GM18511 (cell line): ENCODE measurements at regions not wholly inside any gene's neighbourhood (a gene's known extent, or its start where the extent isn't known, plus 50 kb on each side); places are given as distances from the start of the nearest gene placed in this dataset.

Experiments used
- ATAC-seq: cut with Tn5 transposase; IDR thresholded peaks from one replicate; pipeline ENCODE4 v1.9.1; 2021; ENCODE audit warnings: mild to moderate bottlenecking, moderate library complexity; ENCODE audit not compliant: unreplicated experiment

DNA sequence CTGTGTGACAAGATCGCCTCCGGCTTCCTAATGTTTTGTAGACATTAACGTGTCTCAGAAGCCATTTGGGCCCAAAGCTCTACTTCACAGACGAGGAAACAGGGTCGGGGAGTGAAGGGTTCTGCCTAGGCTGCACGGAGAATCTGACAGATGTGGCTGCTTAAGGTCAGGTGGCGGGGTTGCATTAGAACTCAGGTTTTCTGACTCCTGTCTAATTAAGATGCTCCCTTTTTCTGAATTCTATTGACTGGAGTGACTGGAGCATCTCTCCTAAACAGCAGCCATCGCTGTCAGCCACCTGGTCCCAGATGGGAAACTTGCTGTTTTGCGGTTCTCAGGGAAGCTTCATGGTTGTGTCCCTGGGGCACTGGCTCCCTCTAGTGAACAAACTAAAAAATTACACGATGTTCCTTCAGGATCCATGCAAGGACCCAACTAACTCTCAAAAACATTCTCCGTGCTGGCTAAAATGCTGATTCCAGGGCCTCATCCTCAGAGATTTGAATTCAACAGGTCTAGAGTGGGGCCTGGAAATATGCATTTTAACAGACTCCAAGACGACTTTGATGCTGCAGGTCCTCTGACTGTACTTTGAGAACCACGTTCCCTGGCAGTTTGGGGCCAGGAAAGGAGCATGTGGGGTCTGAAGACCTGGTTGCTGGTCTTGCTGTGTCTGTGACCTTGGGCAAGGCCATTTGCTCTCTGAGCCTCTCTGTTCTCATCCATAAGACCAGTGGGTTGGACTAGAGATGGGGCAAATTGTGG lies 117.4 kb downstream of the IRF8 start:
- no peak for ATAC-seq

DNA sequence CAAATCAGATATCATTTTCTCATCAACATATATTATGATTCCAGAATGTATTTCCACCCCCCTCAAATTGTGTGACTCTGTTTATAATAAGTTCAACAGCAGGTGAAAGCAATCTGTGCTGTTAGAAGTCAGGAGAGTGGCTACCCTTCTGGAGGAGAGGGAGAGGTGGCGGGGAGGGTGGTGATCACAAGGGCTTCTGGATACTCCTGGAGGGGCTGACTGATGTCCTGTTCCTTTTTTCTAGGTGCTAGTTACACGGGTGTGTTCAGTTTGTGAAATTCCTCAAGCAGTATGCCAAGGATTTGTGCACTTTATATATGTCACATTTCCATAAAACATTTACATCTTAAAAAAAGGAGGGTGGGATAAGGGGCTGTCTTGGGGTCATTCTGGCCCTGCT lies 119.1 kb downstream of the IRF8 start:
- ATAC-seq, result no peak

DNA sequence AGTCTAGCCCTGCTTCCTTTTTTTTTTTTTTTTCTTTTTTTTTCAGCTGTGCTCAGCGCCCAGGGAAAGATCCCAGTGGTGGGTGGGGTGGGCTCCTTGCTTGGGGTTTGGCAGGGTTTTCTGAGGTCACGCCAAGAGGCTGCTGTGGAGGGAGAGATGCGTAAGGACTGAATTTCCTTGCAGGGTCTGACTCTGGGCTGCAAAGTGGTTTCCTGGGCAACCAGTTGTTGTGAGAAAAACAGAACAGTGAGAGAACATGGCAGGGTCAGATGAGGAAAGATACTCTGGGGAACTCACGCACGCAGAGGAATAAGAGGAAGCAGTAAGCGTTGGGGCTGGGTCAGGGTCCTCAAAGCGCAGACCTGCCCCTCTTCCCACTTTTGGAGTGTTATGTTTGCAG lies 119.5 kb downstream of the IRF8 start:
- no peak for ATAC-seq

DNA sequence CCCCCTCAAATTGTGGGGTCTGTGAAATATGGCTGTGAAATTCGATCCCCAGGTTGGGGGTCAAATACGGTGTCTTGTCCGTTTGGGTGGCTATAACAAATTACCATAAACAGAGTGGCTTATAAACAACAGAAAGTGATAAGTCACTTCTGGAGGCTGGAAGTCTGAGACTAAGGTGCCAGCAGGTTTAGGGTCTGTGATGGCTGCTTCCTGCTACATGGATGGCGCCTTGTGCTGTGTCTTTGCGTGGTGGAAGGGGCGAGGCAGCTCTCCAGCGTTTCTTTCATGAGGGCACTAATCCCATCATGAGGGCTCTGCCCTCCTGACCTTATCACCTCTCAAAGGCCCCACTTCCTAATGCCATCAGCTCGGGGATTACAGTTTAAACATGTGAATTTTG lies 120.0 kb downstream of the IRF8 start:
- ATAC-seq, result no peak

DNA sequence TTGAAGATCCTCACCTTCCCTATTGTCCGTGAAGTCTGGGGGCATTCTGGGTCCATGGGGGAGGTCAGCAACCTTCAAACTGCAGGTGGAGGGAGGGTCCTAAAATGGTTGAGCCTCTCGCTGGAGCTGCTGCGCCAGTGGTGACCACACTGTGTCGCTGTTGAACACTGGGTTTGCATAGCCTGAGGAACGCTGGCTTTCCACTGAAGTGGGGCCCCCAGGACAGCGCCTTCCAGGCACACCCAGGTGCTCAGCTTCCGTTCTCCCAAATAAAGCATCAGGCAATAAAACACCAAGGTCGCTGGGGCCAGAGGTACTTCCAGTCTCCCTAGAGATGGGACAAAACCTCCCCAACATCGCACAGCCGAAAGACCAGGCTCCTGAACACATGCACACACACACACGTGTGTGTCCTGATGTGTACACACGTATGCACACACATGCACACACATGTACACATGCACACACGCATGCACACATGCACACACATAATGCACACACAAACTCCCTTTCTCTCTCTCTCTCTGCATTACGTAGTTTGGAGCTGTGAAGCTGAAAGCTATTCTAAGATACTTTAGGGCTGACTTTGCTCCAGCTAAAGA lies 120.6 kb downstream of the IRF8 start:
- ATAC-seq, result no peak

DNA sequence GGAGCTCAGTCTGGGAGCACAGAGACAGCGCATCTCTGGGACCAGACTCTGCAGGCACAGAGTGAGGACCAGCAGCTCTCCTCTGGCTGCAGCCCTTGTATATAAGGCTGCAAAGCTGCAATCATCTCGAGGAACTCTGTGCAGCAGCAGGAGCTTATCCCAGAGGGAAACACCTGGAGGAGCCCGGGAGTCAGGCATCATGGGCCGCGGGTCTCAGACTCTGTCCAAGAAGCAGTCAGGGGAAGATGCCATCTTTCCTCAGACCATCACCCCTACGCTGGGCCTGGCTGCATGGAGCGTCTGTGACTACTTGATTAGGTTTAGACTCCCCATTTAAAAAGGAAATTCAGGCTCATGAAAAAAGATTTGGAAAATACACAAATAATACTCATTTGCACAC lies 122.0 kb downstream of the IRF8 start:
- ATAC-seq, result no peak

DNA sequence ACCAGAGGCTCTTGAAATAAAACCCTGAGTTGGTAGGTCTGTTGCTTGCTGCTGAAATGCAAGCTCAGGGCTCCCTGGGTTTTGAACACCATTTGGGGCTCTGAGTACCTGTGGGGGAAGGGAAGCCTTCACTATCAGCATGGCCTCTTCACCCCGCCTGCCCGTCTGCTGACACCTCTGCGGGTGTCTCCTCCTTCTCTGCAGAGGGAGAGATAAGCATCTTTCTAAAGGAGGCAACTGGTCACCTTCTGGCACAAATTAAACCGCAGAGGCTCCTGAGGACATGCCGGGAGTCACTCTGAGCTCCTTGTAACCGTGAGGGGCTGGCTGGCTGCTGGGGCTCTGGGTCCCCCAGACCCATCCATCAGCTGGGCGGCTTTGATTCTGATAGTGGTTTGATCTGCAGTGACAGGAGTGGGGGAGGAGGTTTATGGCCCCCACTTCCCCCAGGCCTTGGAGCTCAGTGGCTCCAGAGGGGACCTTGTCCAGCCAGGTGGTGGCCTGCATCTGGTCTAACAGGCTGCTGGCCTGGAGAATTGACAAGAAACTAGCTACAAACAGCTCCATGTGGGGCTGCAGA lies 123.5 kb downstream of the IRF8 start:
- no peak for ATAC-seq

DNA sequence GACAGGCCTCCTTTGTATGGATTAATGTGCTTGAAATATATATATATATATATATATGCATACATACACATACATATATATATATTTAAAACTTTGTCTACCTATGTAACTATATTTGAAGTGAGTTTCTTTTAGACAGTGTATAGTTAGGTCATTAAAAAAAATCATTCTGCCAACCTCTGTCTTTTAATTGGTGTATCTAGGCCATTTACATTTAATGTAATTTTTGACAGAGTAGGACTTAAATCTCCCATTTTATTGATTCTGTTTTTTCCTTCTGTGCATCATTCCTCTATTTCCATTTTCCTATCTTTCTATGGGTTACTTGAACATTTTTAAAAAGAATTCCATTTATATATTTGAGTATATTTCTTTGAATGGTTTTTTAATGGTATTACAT lies 125.2 kb downstream of the IRF8 start:
- no peak for ATAC-seq

DNA sequence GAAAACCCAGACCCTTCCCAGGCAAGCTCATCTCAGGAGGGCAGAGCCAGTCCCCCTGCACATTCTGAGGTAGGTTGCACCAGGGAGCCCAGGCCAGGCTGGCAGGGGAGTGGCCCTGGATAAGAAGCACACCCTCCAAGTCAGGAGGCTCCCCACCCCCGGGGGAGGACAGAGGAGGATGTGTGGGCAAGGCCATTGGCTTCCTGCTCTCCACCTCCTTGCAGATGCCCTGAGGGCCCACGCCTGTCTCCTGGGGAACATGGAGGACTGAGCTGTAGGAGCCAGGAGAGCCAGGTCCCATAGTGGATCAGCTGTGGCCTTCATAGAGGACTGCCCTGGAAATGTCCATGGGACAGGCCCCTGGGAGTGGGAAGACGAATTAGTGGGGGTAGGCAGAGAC lies 126.7 kb downstream of the IRF8 start:
- no peak for ATAC-seq

DNA sequence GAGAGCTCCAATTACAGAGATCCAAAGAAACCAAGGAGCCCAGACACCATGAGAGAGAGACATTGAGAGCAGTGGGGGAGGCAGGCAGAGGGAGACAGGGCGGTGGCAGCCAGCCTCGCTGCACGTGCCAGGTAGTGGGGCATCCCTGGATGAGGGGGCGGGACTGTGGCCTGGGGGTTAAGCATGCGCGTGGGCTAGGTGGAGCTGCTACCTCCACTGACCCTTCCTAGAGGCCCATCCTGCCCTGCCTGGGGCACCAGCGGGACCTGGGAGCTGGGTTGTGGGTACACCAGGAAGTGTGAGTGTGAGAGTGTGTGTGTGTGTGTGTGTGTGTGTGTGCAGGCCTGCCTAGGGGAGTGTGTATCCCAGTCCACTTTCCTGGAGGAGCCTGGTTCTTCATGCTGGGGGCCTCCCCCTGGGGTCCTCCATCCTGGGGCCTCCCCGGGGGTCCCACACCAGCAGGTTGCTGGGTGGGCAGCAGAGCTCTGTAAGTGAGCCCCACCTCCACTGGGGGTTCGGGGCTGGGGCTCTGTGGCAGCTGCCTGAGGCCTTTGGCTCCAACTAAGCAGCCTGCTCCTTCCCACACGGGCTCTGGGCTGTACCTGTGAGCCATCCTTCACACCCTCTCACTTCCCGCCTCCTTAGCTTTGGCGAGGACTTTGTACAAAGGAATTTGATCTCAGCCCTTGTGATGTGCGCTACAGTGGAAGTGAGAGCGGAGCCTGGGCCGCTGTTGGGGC lies 127.4 kb downstream of the IRF8 start:
- ATAC-seq, result no peak

DNA sequence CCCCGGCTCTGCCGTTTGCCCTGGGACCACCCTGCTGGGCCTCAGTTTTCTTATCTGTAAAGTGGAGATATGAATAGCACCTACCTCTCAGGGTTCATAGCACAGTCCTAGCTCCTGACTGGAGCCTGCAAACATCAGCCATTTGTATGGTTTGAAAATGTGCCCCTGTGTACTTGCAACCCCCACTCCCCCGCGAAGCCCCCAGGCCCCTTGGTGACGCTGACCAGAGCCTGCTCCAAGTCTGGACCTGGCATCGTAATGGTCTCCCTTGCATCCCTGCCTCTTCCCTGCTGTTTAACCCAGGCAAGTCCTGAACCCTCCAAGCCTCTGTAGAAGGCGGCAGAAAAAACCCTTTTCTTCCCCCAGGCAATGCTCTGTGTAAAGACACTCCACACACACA lies 128.0 kb downstream of the IRF8 start:
- ATAC-seq, result no peak

DNA sequence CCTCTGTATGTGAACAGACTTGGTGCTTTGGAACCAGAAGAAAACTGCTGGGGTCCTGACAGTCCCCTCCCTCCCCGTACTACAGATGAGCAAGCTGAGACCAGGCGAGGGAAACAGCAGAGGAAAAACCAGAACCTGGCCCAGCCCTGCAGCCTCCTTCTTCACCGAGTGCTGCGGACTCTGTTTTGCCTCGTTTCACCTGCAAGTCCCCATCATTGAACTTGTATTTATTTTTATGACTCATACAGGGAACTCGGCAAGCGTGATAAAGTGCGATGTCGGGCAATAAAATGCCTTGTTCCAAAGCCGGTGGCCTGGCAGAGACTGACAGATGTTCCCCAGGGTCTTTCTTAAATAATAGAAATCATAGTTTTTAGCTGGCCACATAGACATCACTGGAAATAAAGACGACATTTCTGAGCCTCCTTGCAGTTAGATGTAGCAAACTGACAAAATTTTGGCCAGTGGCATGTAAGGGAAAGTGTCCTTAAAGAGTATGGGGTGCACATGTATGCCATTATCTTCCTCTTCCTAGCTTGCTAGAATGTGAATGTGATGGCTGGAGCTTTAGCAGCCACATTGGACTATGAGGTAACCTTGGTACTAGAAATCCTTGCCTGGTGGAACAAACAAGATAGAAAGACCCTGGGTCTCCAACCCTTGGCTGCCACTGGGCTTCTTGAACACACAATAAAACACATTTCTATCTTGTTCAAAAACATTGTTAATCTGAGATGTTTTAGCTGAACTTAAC lies 128.6 kb downstream of the IRF8 start:
- no peak for ATAC-seq

DNA sequence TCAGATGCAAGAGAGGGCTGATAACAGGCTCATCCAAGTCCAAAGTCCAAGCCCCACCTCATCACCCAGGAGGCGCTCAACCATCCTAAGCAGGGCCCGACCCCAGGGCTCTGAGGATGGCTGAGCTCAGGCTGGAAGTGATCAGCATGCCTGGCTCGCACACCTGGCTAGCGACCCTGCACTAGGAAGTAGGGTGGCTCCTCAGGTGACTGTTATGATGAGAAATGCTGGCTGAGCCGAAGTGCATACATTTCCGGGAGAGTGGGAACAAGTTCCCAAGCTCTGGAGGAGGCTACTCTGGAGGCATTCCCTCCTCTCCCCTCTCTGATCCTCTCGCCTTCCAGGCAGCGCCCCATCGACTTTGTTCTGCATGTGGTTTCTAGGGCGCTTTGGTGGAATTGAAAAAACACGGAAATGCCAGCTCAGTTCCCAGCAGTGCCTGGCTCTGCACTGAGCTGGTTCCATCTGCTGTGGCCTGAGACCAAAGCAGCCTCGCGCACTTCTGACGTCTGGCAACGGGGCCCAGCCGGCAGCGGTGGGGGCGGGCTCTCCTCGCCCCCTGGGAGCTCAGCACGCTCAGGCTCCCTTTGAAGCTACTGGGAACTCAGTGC lies 130.3 kb downstream of the IRF8 start:
- no peak for ATAC-seq

DNA sequence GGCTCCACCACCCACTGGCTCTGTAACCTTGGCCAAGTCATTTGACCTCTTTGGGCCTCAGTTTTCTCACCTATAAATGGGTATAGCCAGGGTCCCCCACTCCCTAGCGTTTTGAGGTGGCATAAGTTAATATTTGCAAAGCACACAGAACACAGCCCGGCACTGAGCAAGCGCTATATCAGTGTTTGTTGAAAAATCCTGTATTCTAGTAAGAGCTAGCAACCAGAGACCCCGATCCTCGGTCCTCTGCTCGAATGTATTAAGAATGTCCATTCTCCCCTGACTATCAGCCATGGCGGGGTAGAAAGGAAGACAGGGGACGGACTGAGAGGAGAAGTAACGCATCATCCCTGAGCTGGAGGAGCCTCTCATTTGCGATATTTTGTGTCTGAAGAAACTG lies 131.2 kb downstream of the IRF8 start:
- ATAC-seq, result no peak

DNA sequence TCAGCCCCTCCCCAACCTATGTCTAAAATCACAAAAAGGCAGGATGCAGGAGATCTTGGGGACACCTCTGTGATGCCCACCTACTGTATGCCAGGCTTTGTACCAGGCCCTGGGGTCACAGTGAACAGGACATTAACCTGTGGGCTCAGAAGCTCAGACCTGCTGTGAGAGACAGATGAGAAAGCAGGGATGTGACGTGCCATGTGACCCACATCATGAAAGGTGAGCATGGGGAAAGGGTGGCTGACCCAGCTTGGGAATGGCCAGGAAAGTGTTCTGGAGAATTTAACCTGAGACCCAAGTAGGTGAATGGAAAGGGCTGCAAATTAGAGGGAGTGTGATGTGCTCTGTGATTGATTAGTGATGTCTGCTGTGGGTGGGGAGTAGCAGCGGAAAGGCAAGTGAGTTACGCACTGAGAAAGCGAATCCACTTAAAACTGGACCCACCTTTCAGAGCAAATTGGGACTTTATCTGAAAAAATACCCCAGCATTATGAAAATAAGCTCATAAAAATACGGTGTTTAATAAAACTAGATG lies 132.2 kb downstream of the IRF8 start:
- ATAC-seq, result no peak

DNA sequence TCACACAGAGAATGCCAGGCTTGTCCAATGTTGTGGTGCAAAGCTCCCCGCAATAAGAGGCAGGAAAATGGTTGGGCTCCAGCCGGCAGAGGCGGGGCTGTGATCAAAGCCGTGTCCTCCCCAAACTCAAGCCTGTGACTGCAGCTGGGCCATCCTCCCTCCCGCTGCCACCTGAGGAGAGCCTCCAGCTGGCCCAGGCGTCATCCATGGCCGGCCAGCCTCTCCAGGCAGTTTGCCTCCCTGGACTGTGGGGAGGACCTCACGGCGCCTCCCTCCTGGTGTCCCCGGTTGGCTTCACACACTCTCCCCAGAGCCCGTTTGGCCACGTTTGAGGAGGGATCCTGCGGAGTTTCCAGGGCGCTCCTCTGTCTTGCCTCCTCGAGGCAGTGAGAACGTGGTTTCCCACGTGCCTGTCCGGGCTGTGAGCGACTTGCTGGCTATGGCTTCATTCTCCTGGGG lies 134.1 kb downstream of the IRF8 start:
- ATAC-seq, result no peak

DNA sequence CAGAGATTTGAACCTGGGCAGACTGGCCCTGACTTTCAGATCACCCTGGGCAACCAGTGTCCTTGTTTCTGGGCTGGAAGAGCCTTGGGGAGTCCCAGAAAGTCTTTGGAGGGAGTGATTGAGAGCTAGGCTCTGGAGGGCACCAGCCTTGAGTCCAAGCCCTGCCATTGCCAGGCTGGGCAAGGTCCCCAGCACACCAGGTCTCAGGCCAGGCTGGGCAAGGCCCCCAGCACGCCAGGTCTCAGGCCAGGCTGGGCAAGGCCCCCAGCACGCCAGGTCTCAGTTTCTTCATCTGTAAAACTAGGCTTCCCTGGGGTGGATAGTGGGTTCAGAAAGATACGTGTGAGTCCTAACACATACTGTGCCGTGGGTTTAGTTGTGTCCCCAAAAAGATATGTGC lies 135.0 kb downstream of the IRF8 start:
- ATAC-seq, result no peak

DNA sequence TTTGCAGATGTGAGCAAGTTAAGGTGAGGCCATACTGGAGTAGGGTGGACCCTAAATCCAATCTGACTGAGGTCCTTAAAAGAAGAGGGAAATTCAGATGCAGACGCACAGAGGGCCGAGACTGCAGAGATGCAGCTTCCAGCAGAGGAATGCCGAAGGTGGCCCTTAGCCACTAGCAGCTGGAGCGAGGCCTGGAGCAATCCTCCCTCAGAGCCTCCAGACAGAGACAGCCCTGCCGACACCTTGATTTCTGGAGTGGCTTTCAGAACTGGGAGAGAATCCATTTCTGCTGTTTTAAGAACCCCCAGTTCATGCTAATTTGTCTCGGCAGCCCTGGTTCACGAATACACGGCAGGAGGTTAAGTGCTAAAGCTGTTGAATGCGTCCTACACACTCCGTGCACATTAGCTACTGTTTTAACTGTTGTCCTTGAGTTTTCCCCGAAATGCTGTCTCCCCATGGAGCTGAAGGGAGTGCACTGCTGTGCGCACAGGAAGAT lies 135.5 kb downstream of the IRF8 start:
- ATAC-seq, result no peak

DNA sequence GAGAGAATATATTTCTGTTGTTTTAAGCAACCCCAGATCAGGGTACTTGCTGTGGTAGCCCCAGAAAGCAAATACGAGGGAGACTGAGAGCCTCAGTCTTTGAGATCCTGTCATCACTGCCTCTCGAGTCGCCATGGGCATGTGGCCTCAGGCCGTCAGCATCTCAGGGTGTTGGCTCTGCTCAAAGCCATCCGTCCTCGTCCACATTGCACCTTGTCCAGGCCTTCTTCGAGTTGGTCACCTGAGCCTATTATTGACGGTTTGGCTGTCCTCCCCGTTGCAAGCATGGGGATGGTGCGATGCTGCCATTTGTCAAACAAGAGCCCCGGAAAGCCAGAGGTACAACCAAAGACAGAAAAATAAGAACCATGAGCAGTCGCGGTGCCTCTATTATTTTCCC lies 136.9 kb downstream of the IRF8 start:
- no peak for ATAC-seq
